ENCODE measurements at regions not wholly inside any gene's neighbourhood (a gene's known extent, or its start where the extent isn't known, plus 50 kb on each side); places are given as distances from the start of the nearest gene placed in this dataset.

DNA sequence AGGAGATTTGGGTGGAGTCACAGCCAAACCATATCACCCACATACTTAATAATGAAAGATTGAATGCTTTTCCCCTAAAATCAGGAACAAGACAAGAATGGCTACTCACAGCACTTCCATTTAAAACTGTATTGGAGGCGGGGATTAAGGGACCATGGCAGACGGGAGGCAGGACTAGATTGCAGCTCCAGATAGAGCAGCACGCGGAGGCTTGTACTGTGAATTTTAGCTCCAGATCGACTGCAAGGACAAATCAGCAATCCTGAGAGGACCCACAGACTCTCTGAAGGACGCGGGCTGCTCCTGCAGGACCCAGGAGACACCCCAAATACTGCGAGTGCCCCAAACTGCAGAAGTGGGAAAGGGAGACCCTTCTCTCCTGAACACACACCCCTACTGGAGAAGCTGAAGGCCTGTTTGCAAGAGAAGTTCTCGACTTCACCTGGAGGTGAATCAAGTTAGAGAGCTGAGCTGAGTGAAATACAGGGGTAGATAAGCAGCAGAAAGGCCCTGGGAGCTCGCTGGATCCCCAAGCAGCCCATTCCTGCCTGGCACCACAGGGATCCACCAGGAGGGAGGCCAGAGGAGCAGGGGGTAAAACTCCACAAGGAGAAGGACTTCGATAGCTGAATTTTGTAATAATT, 207.4 kb upstream of the INTU start:
- no peaks in the 10 kb centered on the region for H3K9me3 ChIP-seq (replicated peaks; ENCODE audit: insufficient read depth, low read length)
- no peaks in the 10 kb centered on the region for H3K4me1 ChIP-seq (ENCODE audit: low read length)
- no peaks in the 10 kb centered on the region for H4K20me1 ChIP-seq (ENCODE audit: insufficient read depth, low read length)
- no peak overlapping the region for H2AFZ ChIP-seq (ENCODE audit: low read length)
- H3K4me2 ChIP-seq (ENCODE audit: low read depth, low read length): no peak overlapping the region
- DNase-seq: no peak
- H3K4me3 ChIP-seq (ENCODE audit: low read length): no peak overlapping the region
- TF ChIP-seq EZH2phosphoT487 (IDR thresholded peaks at IDR 0.05; ENCODE audit: low read length): no peak
- TF ChIP-seq EZH2 (optimal IDR thresholded peaks at IDR 0.05; ENCODE audit: low read depth, low read length): no peak
- TF ChIP-seq, protein P1, sequence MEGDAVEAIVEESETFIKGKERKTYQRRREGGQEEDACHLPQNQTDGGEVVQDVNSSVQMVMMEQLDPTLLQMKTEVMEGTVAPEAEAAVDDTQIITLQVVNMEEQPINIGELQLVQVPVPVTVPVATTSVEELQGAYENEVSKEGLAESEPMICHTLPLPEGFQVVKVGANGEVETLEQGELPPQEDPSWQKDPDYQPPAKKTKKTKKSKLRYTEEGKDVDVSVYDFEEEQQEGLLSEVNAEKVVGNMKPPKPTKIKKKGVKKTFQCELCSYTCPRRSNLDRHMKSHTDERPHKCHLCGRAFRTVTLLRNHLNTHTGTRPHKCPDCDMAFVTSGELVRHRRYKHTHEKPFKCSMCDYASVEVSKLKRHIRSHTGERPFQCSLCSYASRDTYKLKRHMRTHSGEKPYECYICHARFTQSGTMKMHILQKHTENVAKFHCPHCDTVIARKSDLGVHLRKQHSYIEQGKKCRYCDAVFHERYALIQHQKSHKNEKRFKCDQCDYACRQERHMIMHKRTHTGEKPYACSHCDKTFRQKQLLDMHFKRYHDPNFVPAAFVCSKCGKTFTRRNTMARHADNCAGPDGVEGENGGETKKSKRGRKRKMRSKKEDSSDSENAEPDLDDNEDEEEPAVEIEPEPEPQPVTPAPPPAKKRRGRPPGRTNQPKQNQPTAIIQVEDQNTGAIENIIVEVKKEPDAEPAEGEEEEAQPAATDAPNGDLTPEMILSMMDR (IDR thresholded peaks at IDR 0.05; ENCODE audit: low read length): no peak
- H3K9ac ChIP-seq (ENCODE audit: low read length): no peak overlapping the region
- H3K36me3 ChIP-seq (replicated peaks; ENCODE audit: insufficient read depth, low read length): no peaks in the 10 kb centered on the region
- H3K27ac ChIP-seq (ENCODE audit: low read length): no peak overlapping the region
- H3K9me2 ChIP-seq (replicated peaks; ENCODE audit: insufficient read depth, low read length): no peaks in the 10 kb centered on the region
- H3K27me3 ChIP-seq (replicated peaks; ENCODE audit: insufficient read depth, low read length): no peaks in the 10 kb centered on the region
- H3F3A ChIP-seq (ENCODE audit: insufficient read depth, low read length): no peaks in the 10 kb centered on the region
- H3K79me2 ChIP-seq (ENCODE audit: low read length): no peaks in the 10 kb centered on the region

DNA sequence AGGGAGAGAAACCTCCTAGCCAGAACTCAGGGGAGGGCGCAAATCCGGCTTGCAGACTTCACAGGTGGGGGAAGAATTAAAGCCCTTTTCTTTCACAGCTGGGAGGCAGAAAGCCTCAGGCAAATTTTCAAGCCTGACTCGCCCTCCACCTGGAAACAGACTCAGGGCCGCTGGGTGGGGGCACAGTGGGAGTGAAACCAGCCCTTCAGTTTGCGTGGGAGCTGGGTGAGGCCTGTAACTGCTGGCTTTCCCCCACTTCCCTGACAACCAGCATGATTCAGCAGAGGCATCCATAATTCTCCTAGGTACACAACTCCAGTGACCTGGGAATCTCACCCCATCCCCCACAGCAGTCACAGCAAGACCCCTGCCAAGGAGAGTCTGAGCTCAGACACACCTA, 206.9 kb upstream of the INTU start:
- Histone ChIP-seq H3K27me3 (replicated peaks; ENCODE audit: insufficient read depth, low read length) (no peaks in the 10 kb centered on the region), H3K9me2 (replicated peaks; ENCODE audit: insufficient read depth, low read length) (no peaks in the 10 kb centered on the region), H4K20me1 (ENCODE audit: insufficient read depth, low read length) (no peaks in the 10 kb centered on the region), H3K27ac (ENCODE audit: low read length) (no peak overlapping the region), H3K36me3 (replicated peaks; ENCODE audit: insufficient read depth, low read length) (no peaks in the 10 kb centered on the region), H3K4me2 (ENCODE audit: low read depth, low read length) (no peak overlapping the region), H3K4me3 (ENCODE audit: low read length) (no peak overlapping the region), H2AFZ (ENCODE audit: low read length) (no peak overlapping the region), H3K9me3 (replicated peaks; ENCODE audit: insufficient read depth, low read length) (no peaks in the 10 kb centered on the region), H3K79me2 (ENCODE audit: low read length) (no peaks in the 10 kb centered on the region), H3F3A (ENCODE audit: insufficient read depth, low read length) (no peaks in the 10 kb centered on the region), H3K9ac (ENCODE audit: low read length) (no peak overlapping the region), H3K4me1 (ENCODE audit: low read length) (no peaks in the 10 kb centered on the region)
- no peak for DNase-seq
- TF ChIP-seq, protein P1 (IDR thresholded peaks at IDR 0.05; ENCODE audit: low read length): no peak

DNA sequence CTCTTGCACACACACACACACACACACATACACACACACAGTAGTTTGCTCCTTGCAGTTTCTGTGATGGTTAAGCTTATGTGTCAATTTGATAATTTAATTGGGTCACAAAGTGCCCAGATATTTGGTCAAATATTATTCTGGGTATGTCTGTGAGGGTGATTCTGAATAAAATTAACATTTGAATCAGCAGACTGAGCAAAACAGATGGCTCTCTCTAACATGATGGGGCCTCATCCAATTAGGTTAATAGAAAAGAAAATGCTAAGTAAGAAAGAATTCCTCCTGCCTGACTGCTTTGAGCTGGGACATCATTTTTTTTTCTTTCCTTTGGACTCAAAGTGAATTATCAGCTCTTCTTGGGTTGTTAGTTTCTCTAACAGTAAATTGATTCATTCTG, 191.2 kb upstream of the INTU start:
- no peaks in the 10 kb centered on the region for H3K27me3 ChIP-seq (replicated peaks; ENCODE audit: insufficient read depth, low read length)
- no peak overlapping the region for H3K9ac ChIP-seq (ENCODE audit: low read length)
- no peaks in the 10 kb centered on the region for H3F3A ChIP-seq (ENCODE audit: insufficient read depth, low read length)
- H3K4me2 ChIP-seq (ENCODE audit: low read depth, low read length): no peak overlapping the region
- TF ChIP-seq, protein P1 (IDR thresholded peaks at IDR 0.05; ENCODE audit: low read length): no peak
- TF ChIP-seq EZH2phosphoT487 (IDR thresholded peaks at IDR 0.05; ENCODE audit: low read length) (no peak), EZH2 (optimal IDR thresholded peaks at IDR 0.05; ENCODE audit: low read depth, low read length) (no peak)
- no peaks in the 10 kb centered on the region for H3K9me2 ChIP-seq (replicated peaks; ENCODE audit: insufficient read depth, low read length)
- H2AFZ ChIP-seq (ENCODE audit: low read length): no peak overlapping the region
- H3K79me2 ChIP-seq (ENCODE audit: low read length): no peaks in the 10 kb centered on the region
- H3K27ac ChIP-seq (ENCODE audit: low read length): no peak overlapping the region
- no peak for DNase-seq
- H3K4me3 ChIP-seq (ENCODE audit: low read length): no peak overlapping the region
- no peaks in the 10 kb centered on the region for H3K4me1 ChIP-seq (ENCODE audit: low read length)
- H3K9me3 ChIP-seq (replicated peaks; ENCODE audit: insufficient read depth, low read length): no peaks in the 10 kb centered on the region
- H3K36me3 ChIP-seq (replicated peaks; ENCODE audit: insufficient read depth, low read length): no peaks in the 10 kb centered on the region
- H4K20me1 ChIP-seq (ENCODE audit: insufficient read depth, low read length): no peaks in the 10 kb centered on the region
